HFF-Myc (cell line): ENCODE measurements at regions not wholly inside any gene's neighbourhood (a gene's known extent, or its start where the extent isn't known, plus 50 kb on each side); places are given as distances from the start of the nearest gene placed in this dataset.
"Not testable (repeated sequence)": the region's sequence is repeated elsewhere in the genome, so short reads cannot be mapped to it uniquely, and the experiment has no call there.

Source experiments
- DNase-seq: peaks from one replicate; pipeline ENCODE4 v3.0.0-alpha.2; 2011; ENCODE audit warnings: low read depth; ENCODE audit errors: extremely low read depth
- H3K4me3 ChIP-seq: replicated peaks from 2 replicates; pipeline ENCODE4 v1.5.1; 2011; ENCODE audit warnings: low read depth, mild to moderate bottlenecking, control low read depth, low read length
- TF ChIP-seq, protein P1 (sequence below): IDR thresholded peaks from 2 replicates; pipeline ENCODE4 v1.5.1; 2012; ENCODE audit warnings: mild to moderate bottlenecking, low read depth, low read length, control low read depth; ENCODE audit errors: missing control alignments

DNA sequence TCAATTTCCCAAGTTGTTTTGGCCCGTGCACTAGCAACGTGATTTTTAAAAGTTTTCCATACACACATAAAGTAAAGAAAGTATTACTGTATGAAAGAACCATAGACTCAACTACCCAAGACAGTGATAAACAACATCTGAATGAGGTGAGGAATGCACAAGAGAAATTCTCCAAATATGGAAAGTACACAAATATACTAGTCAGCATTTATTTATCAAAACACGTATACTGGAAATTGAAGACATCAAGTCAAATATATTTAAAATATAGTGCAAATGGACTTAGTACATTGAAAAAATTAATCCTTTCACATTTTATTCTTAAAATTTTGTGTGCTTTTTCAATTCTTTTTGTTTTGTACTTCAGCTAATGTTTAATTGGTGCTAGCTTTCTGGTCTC, 143.6 kb downstream of the ARL4A start:
- no peak for DNase-seq
- no peak overlapping the region for H3K4me3 ChIP-seq
- TF ChIP-seq, protein P1, sequence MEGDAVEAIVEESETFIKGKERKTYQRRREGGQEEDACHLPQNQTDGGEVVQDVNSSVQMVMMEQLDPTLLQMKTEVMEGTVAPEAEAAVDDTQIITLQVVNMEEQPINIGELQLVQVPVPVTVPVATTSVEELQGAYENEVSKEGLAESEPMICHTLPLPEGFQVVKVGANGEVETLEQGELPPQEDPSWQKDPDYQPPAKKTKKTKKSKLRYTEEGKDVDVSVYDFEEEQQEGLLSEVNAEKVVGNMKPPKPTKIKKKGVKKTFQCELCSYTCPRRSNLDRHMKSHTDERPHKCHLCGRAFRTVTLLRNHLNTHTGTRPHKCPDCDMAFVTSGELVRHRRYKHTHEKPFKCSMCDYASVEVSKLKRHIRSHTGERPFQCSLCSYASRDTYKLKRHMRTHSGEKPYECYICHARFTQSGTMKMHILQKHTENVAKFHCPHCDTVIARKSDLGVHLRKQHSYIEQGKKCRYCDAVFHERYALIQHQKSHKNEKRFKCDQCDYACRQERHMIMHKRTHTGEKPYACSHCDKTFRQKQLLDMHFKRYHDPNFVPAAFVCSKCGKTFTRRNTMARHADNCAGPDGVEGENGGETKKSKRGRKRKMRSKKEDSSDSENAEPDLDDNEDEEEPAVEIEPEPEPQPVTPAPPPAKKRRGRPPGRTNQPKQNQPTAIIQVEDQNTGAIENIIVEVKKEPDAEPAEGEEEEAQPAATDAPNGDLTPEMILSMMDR: no peak

DNA sequence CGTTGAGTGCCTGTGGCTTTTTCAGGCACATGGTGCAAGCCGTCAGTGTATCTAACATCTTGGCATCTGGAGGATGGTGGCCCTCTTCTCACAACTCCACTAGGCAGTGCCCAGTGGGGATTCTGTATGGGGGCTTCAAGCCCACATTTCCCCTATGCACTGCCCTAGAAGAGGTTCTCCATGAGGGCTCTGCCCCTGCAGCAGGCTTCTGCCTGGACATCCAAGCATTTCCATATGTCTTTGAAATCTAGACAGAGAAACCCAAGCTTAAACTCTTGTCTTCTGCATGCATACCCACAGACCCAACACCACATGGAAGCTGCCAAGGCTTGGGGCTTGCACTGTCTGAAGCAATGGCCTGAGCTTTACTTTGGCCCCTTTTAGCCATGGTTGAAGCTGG, 146.4 kb downstream of the ARL4A start:
- H3K4me3 ChIP-seq: no peak overlapping the region
- TF ChIP-seq, protein P1: no peak
- no peak for DNase-seq

DNA sequence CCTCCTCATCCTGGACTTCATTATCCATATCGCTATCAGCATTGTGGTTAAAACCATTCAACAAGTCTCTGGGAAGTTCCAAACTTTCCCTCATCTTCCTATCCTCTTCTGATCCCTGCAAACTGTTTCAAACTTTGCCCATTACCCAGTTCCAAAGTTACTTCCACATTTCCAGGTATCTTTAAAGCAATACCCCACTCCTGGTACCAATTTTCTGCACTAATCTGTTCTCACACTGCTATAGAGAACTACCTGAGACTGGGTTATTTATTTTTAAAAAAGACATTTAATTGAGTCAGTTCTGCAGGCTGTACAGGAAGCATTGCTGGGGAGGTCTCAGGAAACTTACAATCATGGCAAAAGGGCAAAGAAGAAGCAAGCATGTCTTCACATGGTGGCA, 147.3 kb downstream of the ARL4A start:
- TF ChIP-seq, protein P1: no peak
- DNase-seq: no peak
- no peak overlapping the region for H3K4me3 ChIP-seq

DNA sequence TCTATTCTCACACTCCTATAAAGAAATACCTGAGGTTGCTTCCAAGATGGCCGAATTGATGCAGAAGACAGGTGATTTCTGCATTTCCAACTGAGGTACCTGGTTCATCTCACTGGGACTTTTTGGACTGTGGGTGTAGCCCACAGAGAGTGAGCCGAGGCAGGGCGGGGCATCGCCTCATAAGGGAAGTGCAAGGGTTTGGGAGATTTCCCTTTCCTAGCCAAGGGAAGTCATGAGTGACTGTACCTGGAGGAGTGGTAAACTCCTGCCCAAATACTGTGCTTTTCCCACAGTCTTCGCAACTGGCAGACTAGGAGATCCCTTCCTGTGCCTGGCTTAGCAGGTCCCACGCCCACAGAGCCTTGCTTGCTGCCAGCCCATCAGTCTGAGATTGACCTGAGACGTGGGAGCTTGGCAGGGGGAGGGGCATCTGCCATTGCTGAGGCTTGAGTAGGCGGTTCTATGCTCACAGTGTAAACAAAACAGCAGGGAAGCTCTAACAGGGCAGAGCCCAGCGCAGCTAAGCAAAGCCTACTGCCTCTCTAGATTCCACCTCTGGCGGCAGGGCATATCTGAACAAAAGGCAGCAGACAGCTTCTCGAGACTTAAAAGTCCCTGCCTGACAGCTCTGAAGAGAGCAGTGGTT, 152.2 kb downstream of the ARL4A start:
- H3K4me3 ChIP-seq: no peak overlapping the region

DNA sequence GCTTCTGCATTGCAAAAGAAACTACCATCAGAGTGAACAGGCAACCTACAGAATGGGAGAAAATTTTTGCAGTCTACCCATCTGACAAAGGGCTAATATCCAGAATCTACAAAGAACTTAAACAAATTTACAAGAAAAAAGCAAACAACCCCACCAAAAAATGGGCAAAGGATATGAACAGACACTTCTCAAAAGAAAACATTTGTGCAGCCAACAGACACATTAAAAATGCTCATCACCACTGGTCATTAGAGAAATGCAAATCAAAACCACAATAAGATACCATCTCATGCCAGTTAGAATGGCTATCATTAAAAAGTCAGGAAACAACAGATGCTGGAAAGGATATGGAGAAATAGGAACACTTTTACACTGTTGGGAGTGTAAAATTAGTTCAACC, 157.3 kb downstream of the ARL4A start:
- not testable (repeated sequence) for DNase-seq, H3K4me3 ChIP-seq

More for the DNA sequence above, 152.2 kb downstream of the ARL4A start:
- TF ChIP-seq, protein P1: no peak
- no peak for DNase-seq

DNA sequence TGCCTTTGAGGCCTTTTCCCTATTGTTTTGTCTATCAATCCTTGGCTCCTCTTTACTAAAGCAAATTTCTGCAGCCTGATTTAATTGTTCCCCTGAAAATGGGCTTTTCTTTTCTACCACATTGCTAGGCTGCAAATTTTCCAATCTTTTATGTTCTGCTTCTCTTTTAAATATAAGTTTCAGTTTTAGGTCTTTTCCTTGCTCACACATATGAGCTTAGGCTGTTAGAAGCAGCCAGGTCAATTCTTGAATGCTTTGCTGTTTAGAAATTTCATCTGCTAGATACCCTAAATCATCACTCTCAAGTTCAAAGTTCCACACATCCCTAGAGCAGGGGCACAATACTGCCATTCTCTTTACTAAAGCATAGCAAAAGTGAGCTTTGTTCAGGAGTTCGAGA, 159.6 kb downstream of the ARL4A start:
- H3K4me3 ChIP-seq: no peak overlapping the region
- no peak for DNase-seq
- TF ChIP-seq, protein P1: no peak

DNA sequence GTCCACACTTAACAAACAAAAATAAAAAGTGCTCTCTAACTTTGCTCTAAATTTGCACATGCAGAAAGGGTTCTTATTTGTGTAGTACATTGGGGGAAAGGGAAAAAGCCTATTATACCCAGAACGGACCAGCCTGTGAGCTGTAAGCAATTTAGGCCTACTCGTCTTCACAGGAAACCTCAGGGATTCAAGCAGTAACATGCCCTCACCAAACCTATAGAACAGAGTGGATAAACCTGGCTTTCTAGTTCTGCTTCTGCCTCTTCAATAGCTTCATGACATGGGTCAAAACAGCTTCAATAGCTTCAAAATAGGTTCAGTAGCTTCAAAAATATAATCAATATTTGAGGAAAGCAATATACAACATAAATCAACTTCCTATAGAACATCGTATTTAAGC, 163.7 kb downstream of the ARL4A start:
- no peak overlapping the region for H3K4me3 ChIP-seq
- no peak for DNase-seq

More for the DNA sequence above, 163.7 kb downstream of the ARL4A start:
- TF ChIP-seq, protein P1: no peak
